ENCODE measurements at regions not wholly inside any gene's neighbourhood (a gene's known extent, or its start where the extent isn't known, plus 50 kb on each side); places are given as distances from the start of the nearest gene placed in this dataset.

GRCh38 chr2:223537115-223537514 is 65.0 kb downstream of the SCG2 start:
- peaks cover 4% of the 10 kb centered on the region for H3K4me1 ChIP-seq (ENCODE audit: insufficient read depth)
- H3K27me3 ChIP-seq = no peaks in the 10 kb centered on the region
- H3K36me3 ChIP-seq = no peaks in the 10 kb centered on the region
- TF ChIP-seq POLR2A (IDR thresholded peaks at IDR 0.05) = no peak
- no peak for TF ChIP-seq CTCF (IDR thresholded peaks at IDR 0.05)
- TF ChIP-seq EP300 (IDR thresholded peaks at IDR 0.05) = no peak
- WGBS, 3 donors = 7 to 21% (median 14%) methylated on average over 1 of the region's 1 CpG
- intact Hi-C loops (cut with DNase I) = no loop called here
- H3K27ac ChIP-seq = no peak overlapping the region
- no peak overlapping the region for H3K4me3 ChIP-seq
- DNase-seq = no peak
- H3K9me3 ChIP-seq = no peaks in the 10 kb centered on the region

GRCh38 chr2:223537651-223538601 is 64.2 kb downstream of the SCG2 start:
- no peak overlapping the region for H3K4me3 ChIP-seq
- H3K27me3 ChIP-seq = no peaks in the 10 kb centered on the region
- TF ChIP-seq POLR2A (IDR thresholded peaks at IDR 0.05) (no peak), EP300 (IDR thresholded peaks at IDR 0.05) (no peak), CTCF (IDR thresholded peaks at IDR 0.05) (no peak)
- no peaks in the 10 kb centered on the region for H3K9me3 ChIP-seq
- WGBS, 3 donors = 36 to 45% (median 41%) methylated on average over 5 of the region's 5 CpGs
- peaks cover 4% of the 10 kb centered on the region for H3K4me1 ChIP-seq (ENCODE audit: insufficient read depth)
- H3K36me3 ChIP-seq = no peaks in the 10 kb centered on the region
- DNase-seq = no peak
- peak overlapping the region in 1 of 2 donors; percentile 33 for H3K27ac ChIP-seq
- intact Hi-C loops (cut with DNase I) = no loop called here

- peak in 2 of 5 donors; percentile 23 to 26 for DNase-seq
- intact Hi-C loops (cut with DNase I) = no loop called here
- Histone ChIP-seq H3K4me1 (ENCODE audit: insufficient read depth) (peaks cover 4% of the 10 kb centered on the region), H3K9me3 (no peaks in the 10 kb centered on the region), H3K4me3 (no peak overlapping the region), H3K27ac (no peak overlapping the region), H3K27me3 (no peaks in the 10 kb centered on the region), H3K36me3 (no peaks in the 10 kb centered on the region)
- TF ChIP-seq CTCF (IDR thresholded peaks at IDR 0.05) = no peak
- TF ChIP-seq EP300 (IDR thresholded peaks at IDR 0.05) = no peak
- TF ChIP-seq POLR2A (IDR thresholded peaks at IDR 0.05) = no peak
- 5 to 10% (median 9%) methylated on average over 8 of the region's 8 CpGs for WGBS, 3 donors
These were observed 63.2 kb downstream of the SCG2 start for GRCh38 chr2:223538920-223539440.

- Histone ChIP-seq H3K4me1 (ENCODE audit: insufficient read depth) (peaks cover 4% of the 10 kb centered on the region), H3K9me3 (no peaks in the 10 kb centered on the region), H3K27me3 (no peaks in the 10 kb centered on the region), H3K4me3 (no peak overlapping the region), H3K27ac (no peak overlapping the region), H3K36me3 (no peaks in the 10 kb centered on the region)
- WGBS, 3 donors = 67 to 95% (median 88%) methylated on average over 2 of the region's 2 CpGs
- intact Hi-C loops (cut with DNase I) = no loop called here
- TF ChIP-seq POLR2A (IDR thresholded peaks at IDR 0.05) (no peak), CTCF (IDR thresholded peaks at IDR 0.05) (no peak), EP300 (IDR thresholded peaks at IDR 0.05) (no peak)
- no peak for DNase-seq
These were observed 60.6 kb downstream of the SCG2 start for GRCh38 chr2:223541546-223541945.
